ENCODE measurements at regions not wholly inside any gene's neighbourhood (a gene's known extent, or its start where the extent isn't known, plus 50 kb on each side); places are given as distances from the start of the nearest gene placed in this dataset.
A peak's percentile ranks its signal among the peaks of the same experiment; 100 is the strongest.

- TF ChIP-seq CREBL2 (CRISPR knock-in tag; IDR thresholded peaks at IDR 0.05; ENCODE audit: borderline replicate concordance) (no peak), SNRNP70 (IDR thresholded peaks at IDR 0.05; ENCODE audit: low read depth, low read length) (no peak), HBP1 (CRISPR knock-in tag; IDR thresholded peaks at IDR 0.05; ENCODE audit: low read depth) (no peak), ZNF333 (CRISPR knock-in tag; IDR thresholded peaks at IDR 0.05; ENCODE audit: borderline replicate concordance) (no peak), HDAC1 (CRISPR knock-in tag; IDR thresholded peaks at IDR 0.05) (no peak), PRDM10 (CRISPR knock-in tag; IDR thresholded peaks at IDR 0.05; ENCODE audit: low read depth) (peak; percentile 39; the same call in 1 of the 2 replicates), RXRB (CRISPR knock-in tag; IDR thresholded peaks at IDR 0.05; ENCODE audit: borderline replicate concordance) (no peak), BHLHE40 (IDR thresholded peaks at IDR 0.05; ENCODE audit: low read length) (0 out of 2 replicates have a peak, but pooled peaks have one; percentile 10), BCL6 (CRISPR knock-in tag; IDR thresholded peaks at IDR 0.05) (no peak), ZNF326 (CRISPR knock-in tag; IDR thresholded peaks at IDR 0.05; ENCODE audit: borderline replicate concordance) (no peak), AHDC1 (CRISPR knock-in tag; IDR thresholded peaks at IDR 0.05; ENCODE audit: borderline replicate concordance) (no peak), FOXO1 (CRISPR knock-in tag; IDR thresholded peaks at IDR 0.05) (no peak), HOXA9 (CRISPR knock-in tag; IDR thresholded peaks at IDR 0.05; ENCODE audit: borderline replicate concordance) (no peak), ZNF792 (CRISPR knock-in tag; IDR thresholded peaks at IDR 0.05) (no peak), DNMT1 (CRISPR knock-in tag; IDR thresholded peaks at IDR 0.05) (no peak), ZSCAN9 (CRISPR knock-in tag; IDR thresholded peaks at IDR 0.05; ENCODE audit: borderline replicate concordance) (no peak), USF2 (IDR thresholded peaks at IDR 0.05; ENCODE audit: low read depth, low read length) (peak; percentile 86), USF2 (CRISPR knock-in tag; IDR thresholded peaks at IDR 0.05; ENCODE audit: borderline replicate concordance) (peak; percentile 75; the same call in 1 of the 2 replicates)
Observed at GRCh38 chr15:79172032-79172481, 81.5 kb upstream of the RASGRF1 start (continued).

Data from HepG2 (cell line).